ENCODE measurements at regions not wholly inside any gene's neighbourhood (a gene's known extent, or its start where the extent isn't known, plus 50 kb on each side); places are given as distances from the start of the nearest gene placed in this dataset.

GRCh38 chr12:111303531-111303930, 65.4 kb downstream of the PHETA1 start:
- no peak for TF ChIP-seq FOXM1 (IDR thresholded peaks at IDR 0.05; ENCODE audit: borderline replicate concordance, low read depth)
- TF ChIP-seq CEBPB (IDR thresholded peaks at IDR 0.05), result no peak
- TF ChIP-seq USF1 (IDR thresholded peaks at IDR 0.05), result no peak
- TF ChIP-seq RAD21 (IDR thresholded peaks at IDR 0.05; ENCODE audit: low read depth), result no peak
- TF ChIP-seq YY1 (IDR thresholded peaks at IDR 0.05; ENCODE audit: low read depth), result no peak

GRCh38 chr12:111298582-111299436, 70.1 kb downstream of the PHETA1 start:
- no peak for TF ChIP-seq NFIC (IDR thresholded peaks at IDR 0.05)
- TF ChIP-seq RAD21 (IDR thresholded peaks at IDR 0.05; ENCODE audit: low read depth), result peak; percentile 72
- no peak for TF ChIP-seq MAX (IDR thresholded peaks at IDR 0.05)
- TF ChIP-seq ZBTB7A (IDR thresholded peaks at IDR 0.05; ENCODE audit: low read depth), result 0 out of 2 replicates have a peak, but pooled peaks have one; percentile 26

- TF ChIP-seq RAD21 (IDR thresholded peaks at IDR 0.05; ENCODE audit: low read depth), result no peak
- TF ChIP-seq REST (IDR thresholded peaks at IDR 0.05; ENCODE audit: low read depth), result no peak
- no peak for TF ChIP-seq MAX (IDR thresholded peaks at IDR 0.05)
- TF ChIP-seq NFIC (IDR thresholded peaks at IDR 0.05), result no peak
- no peak for TF ChIP-seq CEBPB (IDR thresholded peaks at IDR 0.05)
- TF ChIP-seq EGR1 (IDR thresholded peaks at IDR 0.05), result no peak
- TF ChIP-seq EP300 (IDR thresholded peaks at IDR 0.05; ENCODE audit: borderline replicate concordance), result no peak
- no peak for TF ChIP-seq CREB1 (IDR thresholded peaks at IDR 0.05; ENCODE audit: low read depth)
- TF ChIP-seq TCF12 (IDR thresholded peaks at IDR 0.05; ENCODE audit: low read depth), result no peak
- TF ChIP-seq ZBTB7A (IDR thresholded peaks at IDR 0.05; ENCODE audit: low read depth), result no peak
- no peak for TF ChIP-seq YY1 (IDR thresholded peaks at IDR 0.05; ENCODE audit: low read depth)
Observed at GRCh38 chr12:111297703-111298426, 71.0 kb downstream of the PHETA1 start.

DNA sequence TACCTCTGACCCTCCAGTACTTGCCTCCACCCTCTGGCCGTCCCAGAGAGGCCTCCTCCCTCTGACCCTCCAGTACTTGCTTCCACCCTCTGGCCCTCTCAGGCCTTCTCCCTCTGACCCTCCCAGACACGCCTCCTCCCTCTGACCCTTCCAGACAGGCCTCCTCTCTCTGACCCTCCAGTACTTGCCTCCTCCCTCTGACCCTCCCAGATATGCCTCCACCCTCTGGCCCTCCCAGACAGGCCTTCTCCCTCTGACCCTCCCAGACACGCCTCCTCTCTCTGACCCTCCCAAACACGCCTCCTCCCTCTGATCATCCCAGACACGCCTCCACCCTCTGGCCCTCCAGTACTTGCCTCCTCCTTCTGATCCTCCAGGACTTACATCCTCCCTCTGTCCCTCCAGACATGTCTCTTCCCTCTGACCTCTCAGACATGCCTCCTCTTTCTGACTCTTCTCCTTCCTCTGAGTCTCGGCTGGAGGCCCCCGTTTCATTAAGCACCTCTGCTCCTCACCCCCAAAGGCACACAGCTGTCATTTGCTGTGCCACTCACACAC, 71.9 kb downstream of the PHETA1 start:
- TF ChIP-seq ZBTB7A (IDR thresholded peaks at IDR 0.05; ENCODE audit: low read depth) (no peak), USF1 (IDR thresholded peaks at IDR 0.05) (no peak), MAX (IDR thresholded peaks at IDR 0.05) (no peak), TEAD4 (IDR thresholded peaks at IDR 0.05) (no peak), RAD21 (IDR thresholded peaks at IDR 0.05; ENCODE audit: low read depth) (no peak), EGR1 (IDR thresholded peaks at IDR 0.05) (no peak), TCF12 (IDR thresholded peaks at IDR 0.05; ENCODE audit: low read depth) (no peak), CREB1 (IDR thresholded peaks at IDR 0.05; ENCODE audit: low read depth) (no peak), FOXM1 (IDR thresholded peaks at IDR 0.05; ENCODE audit: borderline replicate concordance, low read depth) (no peak), EP300 (IDR thresholded peaks at IDR 0.05; ENCODE audit: borderline replicate concordance) (no peak), CEBPB (IDR thresholded peaks at IDR 0.05) (no peak), YY1 (IDR thresholded peaks at IDR 0.05; ENCODE audit: low read depth) (no peak), REST (IDR thresholded peaks at IDR 0.05; ENCODE audit: low read depth) (no peak), TAF1 (IDR thresholded peaks at IDR 0.05; ENCODE audit: low read depth) (no peak), NFIC (IDR thresholded peaks at IDR 0.05) (no peak)

- TF ChIP-seq RAD21 (IDR thresholded peaks at IDR 0.05; ENCODE audit: low read depth) (no peak), TAF1 (IDR thresholded peaks at IDR 0.05; ENCODE audit: low read depth) (no peak), REST (IDR thresholded peaks at IDR 0.05; ENCODE audit: low read depth) (no peak), ZBTB7A (IDR thresholded peaks at IDR 0.05; ENCODE audit: low read depth) (no peak), TCF12 (IDR thresholded peaks at IDR 0.05; ENCODE audit: low read depth) (no peak), USF1 (IDR thresholded peaks at IDR 0.05) (no peak)
Observed at GRCh38 chr12:111295176-111295575, 73.7 kb downstream of the PHETA1 start.

Data from Ishikawa (cell line).